Mesenchymal stem cell (in vitro differentiated cells and primary cell): ENCODE measurements at regions not wholly inside any gene's neighbourhood (a gene's known extent, or its start where the extent isn't known, plus 50 kb on each side); places are given as distances from the start of the nearest gene placed in this dataset.

Experiments used
- DNase-seq: peaks from one replicate; pipeline ENCODE4 v3.0.0-alpha.2; 2013
- H2AFZ ChIP-seq: one replicate; pipeline ENCODE4 v1.6.1; 2013; ENCODE audit warnings: low read depth, mild to moderate bottlenecking, control low read depth, inconsistent platforms, low read length, moderate library complexity
- H2AK5ac ChIP-seq: 2 replicates; pipeline ENCODE4 v1.6.1; 2013; ENCODE audit warnings: low read length, moderate library complexity, mild to moderate bottlenecking, inconsistent platforms; ENCODE audit not compliant: severe bottlenecking
- H2BK120ac ChIP-seq: one replicate; pipeline ENCODE4 v1.6.1; 2013; ENCODE audit warnings: low read depth, mild to moderate bottlenecking, inconsistent platforms, low read length, moderate library complexity
- H2BK12ac ChIP-seq, 2 experiments: one replicate each; pipeline ENCODE4 v1.6.1; 2013; ENCODE audit warnings: inconsistent platforms in 2 of 2, low read length in 2 of 2, mild to moderate bottlenecking in 2 of 2, moderate library complexity in 2 of 2, control low read depth in 1 of 2
- H2BK15ac ChIP-seq: one replicate; pipeline ENCODE4 v1.6.1; 2013; ENCODE audit warnings: mild to moderate bottlenecking, low read depth, inconsistent platforms; ENCODE audit not compliant: poor library complexity, severe bottlenecking
- H2BK5ac ChIP-seq: 2 replicates; pipeline ENCODE4 v1.6.1; 2013; ENCODE audit warnings: low read depth, mild to moderate bottlenecking, low read length, control low read depth, inconsistent platforms; ENCODE audit not compliant: poor library complexity, severe bottlenecking
- H3K14ac ChIP-seq, 2 experiments: one replicate each; pipeline ENCODE4 v1.6.1; 2013; ENCODE audit warnings: inconsistent platforms in 2 of 2, low read length in 2 of 2, control low read depth in 1 of 2, mild to moderate bottlenecking in 1 of 2, moderate library complexity in 1 of 2
- H3K18ac ChIP-seq, 2 experiments: one replicate each; pipeline ENCODE4 v1.6.1; 2013; ENCODE audit warnings: inconsistent platforms in 2 of 2, low read length in 2 of 2, control low read depth in 1 of 2, low read depth in 1 of 2, mild to moderate bottlenecking in 1 of 2
- H3K23ac ChIP-seq, 2 experiments: one replicate each; pipeline ENCODE4 v1.6.1; 2013; ENCODE audit warnings: inconsistent platforms in 2 of 2, low read length in 2 of 2, mild to moderate bottlenecking in 2 of 2, moderate library complexity in 2 of 2, control low read depth in 1 of 2
- H3K27ac ChIP-seq: 2 replicates; pipeline ENCODE4 v1.5.1; 2013; ENCODE audit warnings: mild to moderate bottlenecking, moderate library complexity, low read length, control low read depth, inconsistent platforms; ENCODE audit not compliant: poor library complexity, severe bottlenecking
- H3K27me3 ChIP-seq, 2 experiments: 2 replicates each; pipeline versions ENCODE4 v1.6.1 to v1.7.0; 2013; ENCODE audit warnings: low read length in 2 of 2, mild to moderate bottlenecking in 2 of 2, moderate library complexity in 2 of 2, control low read depth in 1 of 2, inconsistent platforms in 1 of 2; ENCODE audit not compliant: control insufficient read depth in 1 of 2, insufficient read depth in 1 of 2
- H3K36me3 ChIP-seq, 2 experiments: 2 replicates each; pipeline versions ENCODE4 v1.6.1 to v1.7.0; 2013; ENCODE audit warnings: low read length in 2 of 2, control low read depth in 1 of 2, inconsistent platforms in 1 of 2, low read depth in 1 of 2, mild to moderate bottlenecking in 1 of 2; ENCODE audit not compliant: insufficient read depth in 2 of 2, control insufficient read depth in 1 of 2
- H3K4ac ChIP-seq, 2 experiments: one replicate each; pipeline ENCODE4 v1.6.1; 2013; ENCODE audit warnings: inconsistent platforms in 2 of 2, low read length in 2 of 2, mild to moderate bottlenecking in 2 of 2, moderate library complexity in 2 of 2, control low read depth in 1 of 2, low read depth in 1 of 2
- H3K4me1 ChIP-seq: 2 replicates; pipeline ENCODE4 v1.6.1; 2013; ENCODE audit warnings: low read depth, low read length, control low read depth; ENCODE audit not compliant: control insufficient read depth, insufficient read depth
- H3K4me2 ChIP-seq: 2 replicates; pipeline ENCODE4 v1.6.1; 2013; ENCODE audit warnings: low read length, mild to moderate bottlenecking, inconsistent platforms; ENCODE audit not compliant: poor library complexity, severe bottlenecking
- H3K4me3 ChIP-seq, 2 experiments: 2 replicates each; pipeline versions ENCODE4 v1.5.1 to v1.7.0; 2013; ENCODE audit warnings: low read length in 2 of 2, mild to moderate bottlenecking in 2 of 2, control low read depth in 1 of 2, low read depth in 1 of 2; ENCODE audit not compliant: insufficient read depth in 1 of 2
- H3K79me1 ChIP-seq: replicated peaks from 2 replicates; pipeline ENCODE4 v1.6.1; 2013; ENCODE audit warnings: mild to moderate bottlenecking, control low read depth, low read length, inconsistent platforms; ENCODE audit not compliant: poor library complexity, severe bottlenecking
- H3K9ac ChIP-seq: 2 replicates; pipeline ENCODE4 v1.7.0; 2013; ENCODE audit warnings: mild to moderate bottlenecking, low read length, moderate library complexity
- H3K9me3 ChIP-seq: 2 replicates; pipeline ENCODE4 v1.7.0; 2013; ENCODE audit warnings: mild to moderate bottlenecking, low read length; ENCODE audit not compliant: control insufficient read depth
- H4K8ac ChIP-seq: one replicate; pipeline ENCODE4 v1.6.1; 2013; ENCODE audit warnings: inconsistent platforms, mild to moderate bottlenecking, low read length, moderate library complexity
- H4K91ac ChIP-seq: one replicate; pipeline ENCODE4 v1.6.1; 2013; ENCODE audit warnings: mild to moderate bottlenecking, low read length, inconsistent platforms
- WGBS: methylation state at CpG from one replicate; pipeline ENCODE4 v1.1.7; 2013; ENCODE audit warnings: mixed read lengths; 5-methylcytosine and 5-hydroxymethylcytosine counted together

DNA sequence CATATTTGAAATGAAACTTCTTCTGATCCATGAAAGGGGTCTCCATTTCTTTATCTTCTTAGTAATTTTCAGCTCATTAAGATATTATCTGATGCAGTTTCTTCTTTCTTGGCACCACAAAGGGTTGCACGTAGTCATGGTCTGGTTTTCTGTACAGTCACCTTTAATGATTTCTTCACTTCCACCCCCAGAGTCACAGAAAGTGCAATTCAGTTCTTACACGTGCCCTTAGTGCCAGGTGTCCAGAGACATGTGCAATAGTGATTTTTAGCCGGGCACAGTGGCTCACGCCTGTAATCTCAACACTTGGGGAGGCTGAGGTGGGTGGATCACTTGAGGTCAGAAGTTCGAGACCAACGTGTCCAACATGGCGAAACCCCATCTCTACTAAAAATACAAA, 202.8 kb upstream of the MTNR1B start:
- Histone ChIP-seq H3K27me3 (no peaks in the 10 kb centered on the region), H2AK5ac (no peak overlapping the region), H3K23ac (no peak overlapping the region), H4K8ac (no peak overlapping the region), H3K9me3 (no peaks in the 10 kb centered on the region), H3K4me1 (peaks cover 5% of the 10 kb centered on the region), H2BK15ac (no peak overlapping the region), H4K91ac (no peak overlapping the region), H3K14ac (no peak overlapping the region), H2AFZ (no peak overlapping the region), H3K4me2 (no peak overlapping the region), H2BK12ac (no peak overlapping the region), H3K4ac (no peak overlapping the region), H3K79me1 (no peaks in the 10 kb centered on the region), H2BK5ac (no peak overlapping the region), H2BK120ac (no peak overlapping the region), H3K4me3 (no peak overlapping the region), H3K18ac (no peak overlapping the region), H3K9ac (no peak overlapping the region), H3K27ac (no peak overlapping the region), H3K36me3 (no peaks in the 10 kb centered on the region)
- no peak for DNase-seq
- WGBS = 93% methylated on average over 4 of the region's 7 CpGs

DNA sequence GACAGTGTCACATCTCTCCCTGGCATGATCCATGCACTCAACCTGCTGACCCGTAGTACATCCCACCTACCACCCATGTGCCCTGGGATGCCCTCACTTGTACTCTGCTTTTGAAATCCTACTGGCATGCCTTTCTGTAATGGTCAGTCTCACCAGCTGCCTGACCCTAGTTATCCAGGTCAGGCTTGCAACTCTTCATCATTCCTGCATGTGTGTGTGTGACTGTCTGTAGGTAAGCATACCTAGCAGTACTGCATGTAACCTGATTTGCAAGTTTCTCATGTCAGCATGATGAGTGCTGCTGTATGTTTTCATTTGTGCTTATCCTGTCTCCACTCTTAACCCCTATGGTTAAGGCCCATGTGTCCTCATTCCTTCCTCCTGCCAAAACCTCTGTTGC, 202.0 kb upstream of the MTNR1B start:
- no peaks in the 10 kb centered on the region for H3K36me3 ChIP-seq

DNA sequence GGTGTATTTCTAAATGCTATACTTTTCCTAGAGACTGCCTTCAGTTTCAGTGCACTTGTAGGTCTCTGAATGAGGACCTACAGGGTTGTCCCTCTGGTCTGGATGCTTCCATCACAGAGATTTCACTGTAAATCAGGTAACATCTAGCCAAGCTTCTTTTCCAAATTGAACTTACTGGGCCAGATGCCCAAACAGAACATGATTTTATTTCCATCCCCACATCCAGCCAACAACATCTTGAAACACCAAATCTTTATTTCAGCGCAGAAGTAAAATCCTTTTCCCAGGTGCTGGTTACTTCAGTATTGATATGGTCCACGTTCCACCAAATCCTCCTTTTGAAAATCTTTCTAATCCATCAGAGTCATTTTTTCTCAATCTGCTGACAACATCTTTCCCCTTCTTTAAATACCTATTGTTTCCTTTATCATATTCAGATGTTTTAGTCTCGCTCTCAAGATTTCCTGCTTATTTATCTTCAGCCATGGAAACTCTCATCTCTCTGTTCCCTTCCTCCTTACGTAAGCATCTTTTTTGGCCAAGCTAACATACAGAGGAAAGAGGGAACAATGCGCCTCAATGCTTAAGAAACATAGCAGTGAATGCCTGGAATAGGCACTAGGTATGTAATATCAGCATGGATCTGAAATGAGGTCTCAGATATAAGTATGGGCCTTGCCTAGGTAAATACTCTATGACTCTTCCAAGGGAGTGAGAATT, 201.2 kb upstream of the MTNR1B start:
- 89% methylated on average over 5 of the region's 5 CpGs for WGBS
- no peak overlapping the region for H2BK12ac ChIP-seq
- H2BK5ac ChIP-seq = no peak overlapping the region
- H3K27ac ChIP-seq = no peak overlapping the region
- H3K23ac ChIP-seq = no peak overlapping the region
- H3K4me2 ChIP-seq = no peak overlapping the region
- no peak for DNase-seq
- no peaks in the 10 kb centered on the region for H3K9me3 ChIP-seq
- H2AFZ ChIP-seq = no peak overlapping the region
- no peak overlapping the region for H3K18ac ChIP-seq
- H2AK5ac ChIP-seq = no peak overlapping the region
- no peak overlapping the region for H3K14ac ChIP-seq
- H3K79me1 ChIP-seq = no peaks in the 10 kb centered on the region
- no peak overlapping the region for H2BK15ac ChIP-seq
- H3K4ac ChIP-seq = no peak overlapping the region
- no peaks in the 10 kb centered on the region for H3K36me3 ChIP-seq
- H3K9ac ChIP-seq = no peak overlapping the region
- no peak overlapping the region for H2BK120ac ChIP-seq
- no peak overlapping the region for H3K4me3 ChIP-seq
- peaks cover 5% of the 10 kb centered on the region for H3K4me1 ChIP-seq
- H3K27me3 ChIP-seq = no peaks in the 10 kb centered on the region
- no peak overlapping the region for H4K8ac ChIP-seq
- no peak overlapping the region for H4K91ac ChIP-seq

More for the DNA sequence above, 202.0 kb upstream of the MTNR1B start:
- 96% methylated on average over 1 of the region's 1 CpG for WGBS
- Histone ChIP-seq H3K27ac (no peak overlapping the region), H3K14ac (no peak overlapping the region), H3K9ac (no peak overlapping the region), H2BK15ac (no peak overlapping the region), H3K9me3 (no peaks in the 10 kb centered on the region), H3K79me1 (no peaks in the 10 kb centered on the region), H2AFZ (no peak overlapping the region), H3K23ac (no peak overlapping the region), H2BK5ac (no peak overlapping the region), H2BK12ac (no peak overlapping the region), H3K18ac (no peak overlapping the region), H4K8ac (no peak overlapping the region), H2BK120ac (no peak overlapping the region), H3K4ac (no peak overlapping the region), H2AK5ac (no peak overlapping the region), H3K4me1 (peaks cover 5% of the 10 kb centered on the region), H3K27me3 (no peaks in the 10 kb centered on the region), H3K4me3 (no peak overlapping the region), H3K4me2 (no peak overlapping the region), H4K91ac (no peak overlapping the region)
- DNase-seq = no peak

DNA sequence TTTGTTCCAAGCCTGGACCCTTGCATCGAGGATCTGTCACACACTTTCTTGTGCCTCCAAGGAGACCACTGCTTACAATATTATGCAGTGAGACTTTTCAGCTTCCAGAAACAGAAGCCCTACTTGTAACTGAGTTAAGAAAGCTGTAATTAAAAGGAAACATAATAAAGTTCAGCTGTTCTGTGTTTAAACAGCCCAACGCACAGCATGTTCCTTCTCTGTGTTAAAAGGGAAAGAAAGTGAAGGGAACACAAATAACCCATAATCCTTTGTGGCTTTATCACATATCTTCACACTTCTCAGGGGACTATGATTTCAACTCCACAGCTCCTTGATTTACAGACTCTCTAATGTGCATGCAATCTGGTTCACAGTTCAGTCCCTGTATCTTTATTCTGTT, 200.3 kb upstream of the MTNR1B start:
- H3K4me1 ChIP-seq = peaks cover 5% of the 10 kb centered on the region
- H3K23ac ChIP-seq = no peak overlapping the region
- H2AFZ ChIP-seq = no peak overlapping the region
- H2AK5ac ChIP-seq = no peak overlapping the region
- H4K91ac ChIP-seq = no peak overlapping the region
- WGBS = 44% methylated on average over 2 of the region's 2 CpGs
- no peak for DNase-seq
- no peak overlapping the region for H3K18ac ChIP-seq
- H3K4me3 ChIP-seq = no peak overlapping the region
- H2BK5ac ChIP-seq = no peak overlapping the region
- no peak overlapping the region for H3K27ac ChIP-seq
- H3K4me2 ChIP-seq = no peak overlapping the region
- no peak overlapping the region for H2BK120ac ChIP-seq
- H3K14ac ChIP-seq = no peak overlapping the region
- H2BK15ac ChIP-seq = no peak overlapping the region
- no peaks in the 10 kb centered on the region for H3K79me1 ChIP-seq
- H3K27me3 ChIP-seq = no peaks in the 10 kb centered on the region
- no peak overlapping the region for H3K9ac ChIP-seq
- no peak overlapping the region for H2BK12ac ChIP-seq
- H3K36me3 ChIP-seq = no peaks in the 10 kb centered on the region
- H3K4ac ChIP-seq = no peak overlapping the region
- no peak overlapping the region for H4K8ac ChIP-seq
- H3K9me3 ChIP-seq = no peaks in the 10 kb centered on the region
